ENCODE measurements at regions not wholly inside any gene's neighbourhood (a gene's known extent, or its start where the extent isn't known, plus 50 kb on each side); places are given as distances from the start of the nearest gene placed in this dataset.
"Not testable (repeated sequence)": the region's sequence is repeated elsewhere in the genome, so short reads cannot be mapped to it uniquely, and the experiment has no call there.

DNA sequence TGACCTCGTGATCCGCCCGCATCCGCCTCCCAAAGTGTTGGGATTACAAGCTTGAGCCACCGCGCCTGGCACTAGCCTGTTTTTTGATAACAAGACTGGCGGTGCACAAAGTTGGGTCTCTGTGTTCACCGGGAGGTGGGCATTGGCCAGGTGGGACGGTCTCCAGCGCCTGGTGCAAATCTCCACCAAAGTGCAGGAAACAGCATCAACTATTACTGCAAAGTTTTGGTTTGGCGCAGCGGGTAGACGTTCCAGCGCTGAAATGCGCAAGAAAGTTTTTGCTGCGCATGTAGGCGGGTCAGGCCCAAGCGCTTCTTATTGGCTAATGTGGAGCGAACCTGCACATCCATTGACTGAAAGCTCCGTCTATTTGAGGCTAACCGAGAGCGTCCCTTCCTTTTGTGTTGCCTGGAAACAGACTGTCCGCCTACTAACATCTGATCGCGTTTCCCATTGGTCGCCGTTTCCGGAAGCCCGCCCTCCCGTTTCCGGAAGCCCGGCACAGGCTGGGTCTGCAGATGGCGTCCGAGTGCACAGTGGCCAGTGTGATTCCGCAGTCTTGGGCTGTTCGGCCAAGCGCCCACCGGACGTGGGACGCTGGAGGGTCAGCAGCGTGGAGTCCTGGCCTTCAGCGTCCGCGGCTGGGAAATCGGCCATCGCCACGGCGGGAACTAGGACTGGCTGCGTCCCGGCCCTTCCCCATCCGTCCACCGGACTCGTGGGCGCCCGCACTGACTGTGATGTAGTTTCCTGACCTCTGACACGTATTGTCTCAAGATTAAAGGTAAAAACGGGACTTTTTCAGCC is 53.3 kb upstream of the ZNF527 start (continued):
- TF ChIP-seq, protein P1, sequence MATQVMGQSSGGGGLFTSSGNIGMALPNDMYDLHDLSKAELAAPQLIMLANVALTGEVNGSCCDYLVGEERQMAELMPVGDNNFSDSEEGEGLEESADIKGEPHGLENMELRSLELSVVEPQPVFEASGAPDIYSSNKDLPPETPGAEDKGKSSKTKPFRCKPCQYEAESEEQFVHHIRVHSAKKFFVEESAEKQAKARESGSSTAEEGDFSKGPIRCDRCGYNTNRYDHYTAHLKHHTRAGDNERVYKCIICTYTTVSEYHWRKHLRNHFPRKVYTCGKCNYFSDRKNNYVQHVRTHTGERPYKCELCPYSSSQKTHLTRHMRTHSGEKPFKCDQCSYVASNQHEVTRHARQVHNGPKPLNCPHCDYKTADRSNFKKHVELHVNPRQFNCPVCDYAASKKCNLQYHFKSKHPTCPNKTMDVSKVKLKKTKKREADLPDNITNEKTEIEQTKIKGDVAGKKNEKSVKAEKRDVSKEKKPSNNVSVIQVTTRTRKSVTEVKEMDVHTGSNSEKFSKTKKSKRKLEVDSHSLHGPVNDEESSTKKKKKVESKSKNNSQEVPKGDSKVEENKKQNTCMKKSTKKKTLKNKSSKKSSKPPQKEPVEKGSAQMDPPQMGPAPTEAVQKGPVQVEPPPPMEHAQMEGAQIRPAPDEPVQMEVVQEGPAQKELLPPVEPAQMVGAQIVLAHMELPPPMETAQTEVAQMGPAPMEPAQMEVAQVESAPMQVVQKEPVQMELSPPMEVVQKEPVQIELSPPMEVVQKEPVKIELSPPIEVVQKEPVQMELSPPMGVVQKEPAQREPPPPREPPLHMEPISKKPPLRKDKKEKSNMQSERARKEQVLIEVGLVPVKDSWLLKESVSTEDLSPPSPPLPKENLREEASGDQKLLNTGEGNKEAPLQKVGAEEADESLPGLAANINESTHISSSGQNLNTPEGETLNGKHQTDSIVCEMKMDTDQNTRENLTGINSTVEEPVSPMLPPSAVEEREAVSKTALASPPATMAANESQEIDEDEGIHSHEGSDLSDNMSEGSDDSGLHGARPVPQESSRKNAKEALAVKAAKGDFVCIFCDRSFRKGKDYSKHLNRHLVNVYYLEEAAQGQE (IDR thresholded peaks at IDR 0.05; ENCODE audit: low read depth, low read length) = no peak
- no peak for TF ChIP-seq FOXM1 (IDR thresholded peaks at IDR 0.05; ENCODE audit: low read depth)
- TF ChIP-seq, protein P2, sequence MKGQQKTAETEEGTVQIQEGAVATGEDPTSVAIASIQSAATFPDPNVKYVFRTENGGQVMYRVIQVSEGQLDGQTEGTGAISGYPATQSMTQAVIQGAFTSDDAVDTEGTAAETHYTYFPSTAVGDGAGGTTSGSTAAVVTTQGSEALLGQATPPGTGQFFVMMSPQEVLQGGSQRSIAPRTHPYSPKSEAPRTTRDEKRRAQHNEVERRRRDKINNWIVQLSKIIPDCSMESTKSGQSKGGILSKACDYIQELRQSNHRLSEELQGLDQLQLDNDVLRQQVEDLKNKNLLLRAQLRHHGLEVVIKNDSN (IDR thresholded peaks at IDR 0.05; ENCODE audit: borderline replicate concordance, low read depth) = no peak
- no peak for TF ChIP-seq TCF12 (IDR thresholded peaks at IDR 0.05)
- TF ChIP-seq, protein P3, sequence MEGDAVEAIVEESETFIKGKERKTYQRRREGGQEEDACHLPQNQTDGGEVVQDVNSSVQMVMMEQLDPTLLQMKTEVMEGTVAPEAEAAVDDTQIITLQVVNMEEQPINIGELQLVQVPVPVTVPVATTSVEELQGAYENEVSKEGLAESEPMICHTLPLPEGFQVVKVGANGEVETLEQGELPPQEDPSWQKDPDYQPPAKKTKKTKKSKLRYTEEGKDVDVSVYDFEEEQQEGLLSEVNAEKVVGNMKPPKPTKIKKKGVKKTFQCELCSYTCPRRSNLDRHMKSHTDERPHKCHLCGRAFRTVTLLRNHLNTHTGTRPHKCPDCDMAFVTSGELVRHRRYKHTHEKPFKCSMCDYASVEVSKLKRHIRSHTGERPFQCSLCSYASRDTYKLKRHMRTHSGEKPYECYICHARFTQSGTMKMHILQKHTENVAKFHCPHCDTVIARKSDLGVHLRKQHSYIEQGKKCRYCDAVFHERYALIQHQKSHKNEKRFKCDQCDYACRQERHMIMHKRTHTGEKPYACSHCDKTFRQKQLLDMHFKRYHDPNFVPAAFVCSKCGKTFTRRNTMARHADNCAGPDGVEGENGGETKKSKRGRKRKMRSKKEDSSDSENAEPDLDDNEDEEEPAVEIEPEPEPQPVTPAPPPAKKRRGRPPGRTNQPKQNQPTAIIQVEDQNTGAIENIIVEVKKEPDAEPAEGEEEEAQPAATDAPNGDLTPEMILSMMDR (IDR thresholded peaks at IDR 0.05) = peak; percentile 40
- no peak for TF ChIP-seq TEAD4 (IDR thresholded peaks at IDR 0.05; ENCODE audit: borderline replicate concordance, insufficient read depth)
- no peak for TF ChIP-seq MEF2A (IDR thresholded peaks at IDR 0.05; ENCODE audit: borderline replicate concordance, low read depth)
- TF ChIP-seq FOXJ3 (CRISPR knock-in tag; IDR thresholded peaks at IDR 0.05) = no peak
- peak; percentile 68 for TF ChIP-seq RFX5 (IDR thresholded peaks at IDR 0.05; ENCODE audit: low read length)

DNA sequence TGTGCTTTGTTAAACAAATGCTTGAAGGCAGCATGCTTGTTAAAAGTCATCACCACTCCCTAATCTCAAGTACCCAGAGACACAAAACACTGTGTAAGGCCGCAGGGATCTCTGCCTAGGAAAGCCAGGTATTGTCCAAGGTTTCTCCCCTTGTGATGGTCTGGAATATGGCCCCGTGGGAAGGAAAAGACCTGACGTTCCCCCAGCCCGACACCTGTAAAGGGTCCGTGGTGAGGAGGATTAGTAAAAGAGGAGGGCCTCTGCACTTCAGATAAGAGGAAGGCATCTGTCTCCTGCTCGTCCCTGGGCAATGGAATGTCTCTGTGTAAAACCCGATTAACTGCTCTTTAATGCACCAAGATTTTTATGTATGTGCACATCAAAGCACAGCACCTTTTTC is 49.9 kb upstream of the ZNF527 start:
- peaks cover 0 to 11% of the 10 kb centered on the region in 2 experiments; a peak in 1 of 4 replicates for H3K4me1 ChIP-seq (ENCODE audit: control insufficient read depth in 1 of 2, insufficient read depth in 2 of 2, low read depth in 1 of 2, low read length in 1 of 2)
- peaks cover 52% of the 10 kb centered on the region for H3K79me2 ChIP-seq (ENCODE audit: insufficient read depth)
- H3K9me3 ChIP-seq; H3K9me2 ChIP-seq; H3F3A ChIP-seq (replicated peaks; ENCODE audit: insufficient read depth); DNase-seq; H3K4me3 ChIP-seq (ENCODE audit: low read depth in 2 of 2, low read length in 1 of 2); CTCF ChIA-PET; H3K27ac ChIP-seq (ENCODE audit: low read depth in 2 of 2, low read length in 1 of 2); H3K4me2 ChIP-seq; H3K27me3 ChIP-seq (ENCODE audit: insufficient read depth); POLR2A ChIA-PET; H3K9ac ChIP-seq; H4K20me1 ChIP-seq (ENCODE audit: insufficient read depth); H2AFZ ChIP-seq (ENCODE audit: low read depth): not testable (repeated sequence)
- 69% methylated on average over 6 of the region's 7 CpGs for WGBS (ENCODE audit: low lambda C conversion rate)
- peaks cover 8 to 39% of the 10 kb centered on the region in 2 experiments for H3K36me3 ChIP-seq (replicated peaks in 1 of 2; ENCODE audit: control insufficient read depth in 1 of 2, insufficient read depth in 2 of 2, low read length in 1 of 2)

Data from SK-N-SH (cell line).